Neural progenitor cell (in vitro differentiated cells): ENCODE measurements at regions not wholly inside any gene's neighbourhood (a gene's known extent, or its start where the extent isn't known, plus 50 kb on each side); places are given as distances from the start of the nearest gene placed in this dataset.

Experiments
- DNase-seq: peaks from one replicate; pipeline ENCODE4 v3.0.0-alpha.2; 2016; ENCODE audit warnings: low spot score
- H2AFZ ChIP-seq: fragments of 200-600 bp; sonication (generic); replicated peaks from 2 replicates; pipeline ENCODE4 v1.6.1; 2016; ENCODE audit warnings: antibody characterized with exemption
- H3F3A ChIP-seq: fragments of 200-600 bp; sonication (generic); 2 replicates; pipeline ENCODE4 v1.6.1; 2016; ENCODE audit warnings: antibody characterized with exemption, low read depth
- H3K27ac ChIP-seq: fragments of 200-600 bp; sonication (generic); 2 replicates; pipeline ENCODE4 v1.5.1; 2016; ENCODE audit warnings: mild to moderate bottlenecking
- H3K27me3 ChIP-seq: fragments of 200-600 bp; sonication (generic); 2 replicates; pipeline ENCODE4 v1.6.1; 2016; ENCODE audit warnings: mild to moderate bottlenecking, moderate library complexity
- H3K36me3 ChIP-seq: fragments of 200-600 bp; sonication (generic); 2 replicates; pipeline ENCODE4 v1.5.1; 2016
- H3K4me1 ChIP-seq: fragments of 200-600 bp; sonication (generic); 2 replicates; pipeline ENCODE4 v1.6.1; 2016; ENCODE audit warnings: mixed run types
- H3K4me2 ChIP-seq: fragments of 200-600 bp; sonication (generic); 2 replicates; pipeline ENCODE4 v1.6.1; 2016
- H3K4me3 ChIP-seq: fragments of 200-600 bp; sonication (generic); 2 replicates; pipeline ENCODE4 v1.5.1; 2016
- H3K79me2 ChIP-seq: fragments of 200-600 bp; sonication (generic); 2 replicates; pipeline ENCODE4 v1.6.1; 2016; ENCODE audit warnings: low read depth
- H3K9ac ChIP-seq: fragments of 200-600 bp; sonication (generic); 2 replicates; pipeline ENCODE4 v1.6.1; 2016
- H3K9me3 ChIP-seq: fragments of 200-600 bp; sonication (generic); 2 replicates; pipeline ENCODE4 v1.5.1; 2016; ENCODE audit warnings: low read depth
- H4K20me1 ChIP-seq: fragments of 200-600 bp; sonication (generic); 2 replicates; pipeline ENCODE4 v1.6.1; 2016; ENCODE audit warnings: low read depth
- H3K27ac Mint-ChIP-seq: 3 replicates; pipeline ENCODE4 v1.8.0; 2021; ENCODE audit warnings: mixed read lengths
- H3K27me3 Mint-ChIP-seq: 2 replicates; pipeline ENCODE4 v1.8.0; 2022; ENCODE audit warnings: low read depth, mild to moderate bottlenecking, inconsistent platforms, moderate library complexity, mixed read lengths; ENCODE audit not compliant: insufficient read depth
- H3K36me3 Mint-ChIP-seq: 3 replicates; pipeline ENCODE4 v1.8.0; 2021; ENCODE audit warnings: mixed read lengths
- H3K4me1 Mint-ChIP-seq: 3 replicates; pipeline ENCODE4 v1.8.0; 2021; ENCODE audit warnings: mixed read lengths
- H3K4me3 Mint-ChIP-seq: 3 replicates; pipeline ENCODE4 v1.8.0; 2021; ENCODE audit warnings: mild to moderate bottlenecking, moderate library complexity, mixed read lengths
- H3K9me3 Mint-ChIP-seq: 3 replicates; pipeline ENCODE4 v1.8.0; 2020; ENCODE audit warnings: mixed read lengths
- CTCF ChIP-seq: fragments of 200-600 bp; sonication (generic); IDR thresholded peaks from 2 replicates; pipeline ENCODE4 v1.5.1; 2017; ENCODE audit warnings: antibody characterized with exemption, mild to moderate bottlenecking
- EZH2 ChIP-seq: fragments of 200-600 bp; sonication (generic); IDR thresholded peaks from 2 replicates; pipeline ENCODE4 v1.6.1; 2017; ENCODE audit warnings: antibody characterized with exemption, mild to moderate bottlenecking, moderate library complexity
- EZH2phosphoT487 ChIP-seq: fragments of 200-600 bp; sonication (generic); IDR thresholded peaks from 2 replicates; pipeline ENCODE4 v1.6.1; 2017; ENCODE audit warnings: antibody characterized with exemption

- TF ChIP-seq EZH2phosphoT487 = no peak
- no peak for TF ChIP-seq EZH2
- TF ChIP-seq CTCF = no peak
- no peaks in the 10 kb centered on the region for H3K27me3 ChIP-seq
- H3K36me3 Mint-ChIP-seq = no peaks in the 10 kb centered on the region
- no peak overlapping the region for H3K4me3 ChIP-seq
- no peaks in the 10 kb centered on the region for H3K4me1 Mint-ChIP-seq
- H4K20me1 ChIP-seq = no peaks in the 10 kb centered on the region
- H3K27me3 Mint-ChIP-seq = no peaks in the 10 kb centered on the region
- no peaks in the 10 kb centered on the region for H3K36me3 ChIP-seq
- H3F3A ChIP-seq = no peaks in the 10 kb centered on the region
- H3K4me2 ChIP-seq = no peak overlapping the region
- no peak for DNase-seq
- no peaks in the 10 kb centered on the region for H3K4me1 ChIP-seq
- H3K9me3 Mint-ChIP-seq = no peaks in the 10 kb centered on the region
- H3K9ac ChIP-seq = no peak overlapping the region
- no peak overlapping the region for H2AFZ ChIP-seq
- H3K4me3 Mint-ChIP-seq = no peak overlapping the region
- no peak overlapping the region for H3K27ac ChIP-seq
- H3K9me3 ChIP-seq = no peaks in the 10 kb centered on the region
- H3K79me2 ChIP-seq = no peaks in the 10 kb centered on the region
- H3K27ac Mint-ChIP-seq = no peak overlapping the region
Observed at GRCh38 chr1:187568067-187568466, 739.3 kb downstream of the PLA2G4A start.

DNA sequence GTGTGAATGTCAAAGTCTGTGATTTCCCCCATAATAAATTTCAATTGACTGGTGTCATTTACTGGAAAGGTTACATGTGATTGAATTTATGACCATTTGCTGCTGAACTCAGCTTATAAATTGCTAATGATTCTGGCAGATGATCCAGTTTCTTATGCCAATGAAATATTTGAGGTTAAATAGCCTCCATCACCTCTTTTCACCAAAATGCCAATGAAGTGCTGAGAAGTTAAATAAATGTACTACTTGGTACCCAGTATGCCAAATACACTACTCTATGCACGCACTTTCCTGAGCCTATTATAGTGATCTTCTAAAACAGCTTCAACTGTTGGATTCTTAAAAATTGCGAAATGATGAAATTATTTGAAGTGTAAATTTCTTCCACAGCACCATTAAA, 741.4 kb downstream of the PLA2G4A start:
- Histone ChIP-seq H3K9ac (no peak overlapping the region), H3K27ac (no peak overlapping the region), H3K4me1 (no peaks in the 10 kb centered on the region), H3F3A (no peaks in the 10 kb centered on the region), H3K27me3 (no peaks in the 10 kb centered on the region), H3K9me3 (no peaks in the 10 kb centered on the region), H3K79me2 (no peaks in the 10 kb centered on the region), H3K4me3 (no peak overlapping the region), H3K4me2 (no peak overlapping the region), H3K36me3 (no peaks in the 10 kb centered on the region), H2AFZ (no peak overlapping the region), H4K20me1 (no peaks in the 10 kb centered on the region)
- Mint-ChIP-seq H3K27ac (no peak overlapping the region), H3K4me3 (no peak overlapping the region), H3K27me3 (no peaks in the 10 kb centered on the region), H3K9me3 (no peaks in the 10 kb centered on the region), H3K4me1 (no peaks in the 10 kb centered on the region), H3K36me3 (no peaks in the 10 kb centered on the region)
- DNase-seq = no peak
- TF ChIP-seq CTCF (no peak), EZH2 (no peak), EZH2phosphoT487 (no peak)

DNA sequence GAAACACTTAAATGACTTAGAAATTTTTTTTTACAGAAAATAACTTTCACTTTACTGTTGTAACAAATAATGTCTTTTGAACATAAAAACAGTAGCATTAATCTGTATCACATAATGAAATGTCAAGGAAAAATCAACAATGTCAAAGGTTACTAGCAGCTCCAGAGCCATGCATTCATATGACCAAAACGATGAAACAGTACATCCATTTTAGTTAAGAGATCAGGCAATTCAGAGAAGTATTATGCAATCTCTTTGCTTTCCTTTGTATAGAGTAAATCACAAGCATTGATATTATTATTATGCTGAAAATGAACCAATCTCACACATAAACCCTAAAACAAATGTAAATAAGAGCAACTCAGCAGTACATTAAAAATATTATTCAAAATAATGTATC, 748.9 kb downstream of the PLA2G4A start:
- H3K79me2 ChIP-seq = no peaks in the 10 kb centered on the region
- H3K4me2 ChIP-seq = no peak overlapping the region
- H3K36me3 ChIP-seq = no peaks in the 10 kb centered on the region
- H3K9ac ChIP-seq = no peak overlapping the region
- Mint-ChIP-seq H3K4me3 (no peak overlapping the region), H3K27ac (no peak overlapping the region), H3K9me3 (no peaks in the 10 kb centered on the region), H3K36me3 (no peaks in the 10 kb centered on the region), H3K27me3 (no peaks in the 10 kb centered on the region), H3K4me1 (no peaks in the 10 kb centered on the region)
- TF ChIP-seq EZH2phosphoT487 = no peak
- no peak for TF ChIP-seq EZH2
- no peak for TF ChIP-seq CTCF
- no peak for DNase-seq
- H3K27ac ChIP-seq = no peak overlapping the region
- no peaks in the 10 kb centered on the region for H3F3A ChIP-seq
- no peaks in the 10 kb centered on the region for H4K20me1 ChIP-seq
- H2AFZ ChIP-seq = no peak overlapping the region
- no peaks in the 10 kb centered on the region for H3K27me3 ChIP-seq
- H3K9me3 ChIP-seq = no peaks in the 10 kb centered on the region
- no peak overlapping the region for H3K4me3 ChIP-seq
- no peaks in the 10 kb centered on the region for H3K4me1 ChIP-seq

DNA sequence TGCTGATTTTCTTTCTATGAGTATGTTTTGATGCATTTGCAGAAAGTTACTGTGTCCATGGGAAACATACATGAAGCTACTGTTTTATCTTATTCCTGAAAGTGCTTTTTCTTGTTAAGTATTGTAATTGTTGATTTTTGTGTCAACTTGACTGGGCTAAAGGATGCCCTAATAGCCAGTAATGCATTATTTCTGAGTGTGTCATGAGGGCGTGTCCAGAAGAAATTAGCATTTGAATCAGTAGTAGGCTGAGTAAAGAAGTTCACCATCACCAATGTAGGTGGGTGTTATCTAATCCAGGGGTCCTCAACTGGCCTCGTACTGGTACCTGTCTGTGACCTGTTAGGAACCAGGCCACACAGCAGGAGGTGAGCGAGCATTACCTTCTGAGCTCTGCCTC, 760.2 kb downstream of the PLA2G4A start:
- Histone ChIP-seq H3K79me2 (no peaks in the 10 kb centered on the region), H3K4me2 (no peak overlapping the region), H2AFZ (no peak overlapping the region), H3K27ac (no peak overlapping the region), H3K9ac (no peak overlapping the region), H3K9me3 (no peaks in the 10 kb centered on the region), H3K4me1 (no peaks in the 10 kb centered on the region), H4K20me1 (no peaks in the 10 kb centered on the region), H3K4me3 (no peak overlapping the region), H3K36me3 (no peaks in the 10 kb centered on the region), H3F3A (no peaks in the 10 kb centered on the region), H3K27me3 (no peaks in the 10 kb centered on the region)
- Mint-ChIP-seq H3K4me3 (no peak overlapping the region), H3K36me3 (no peaks in the 10 kb centered on the region), H3K4me1 (no peaks in the 10 kb centered on the region), H3K27ac (no peak overlapping the region), H3K27me3 (no peaks in the 10 kb centered on the region), H3K9me3 (no peaks in the 10 kb centered on the region)
- no peak for DNase-seq
- no peak for TF ChIP-seq EZH2
- no peak for TF ChIP-seq CTCF
- TF ChIP-seq EZH2phosphoT487 = no peak
